PC-9 (cell line): ENCODE measurements at regions not wholly inside any gene's neighbourhood (a gene's known extent, or its start where the extent isn't known, plus 50 kb on each side); places are given as distances from the start of the nearest gene placed in this dataset.

Experiments used
- EZH2 ChIP-seq: fragments of 200-600 bp; sonication (generic); IDR thresholded peaks from 2 replicates; pipeline ENCODE4 v1.8.0; 2017; ENCODE audit warnings: antibody characterized with exemption, low read depth
- TF ChIP-seq, protein P1 (sequence below): fragments of 200-600 bp; sonication (generic); conservative IDR thresholded peaks from 2 replicates; pipeline ENCODE4 v1.6.1; 2017; ENCODE audit warnings: mixed run types, antibody characterized with exemption, mild to moderate bottlenecking, moderate library complexity

GRCh38 chr20:54308804-54309203 is 100.9 kb downstream of the PFDN4 start:
- TF ChIP-seq, protein P1, sequence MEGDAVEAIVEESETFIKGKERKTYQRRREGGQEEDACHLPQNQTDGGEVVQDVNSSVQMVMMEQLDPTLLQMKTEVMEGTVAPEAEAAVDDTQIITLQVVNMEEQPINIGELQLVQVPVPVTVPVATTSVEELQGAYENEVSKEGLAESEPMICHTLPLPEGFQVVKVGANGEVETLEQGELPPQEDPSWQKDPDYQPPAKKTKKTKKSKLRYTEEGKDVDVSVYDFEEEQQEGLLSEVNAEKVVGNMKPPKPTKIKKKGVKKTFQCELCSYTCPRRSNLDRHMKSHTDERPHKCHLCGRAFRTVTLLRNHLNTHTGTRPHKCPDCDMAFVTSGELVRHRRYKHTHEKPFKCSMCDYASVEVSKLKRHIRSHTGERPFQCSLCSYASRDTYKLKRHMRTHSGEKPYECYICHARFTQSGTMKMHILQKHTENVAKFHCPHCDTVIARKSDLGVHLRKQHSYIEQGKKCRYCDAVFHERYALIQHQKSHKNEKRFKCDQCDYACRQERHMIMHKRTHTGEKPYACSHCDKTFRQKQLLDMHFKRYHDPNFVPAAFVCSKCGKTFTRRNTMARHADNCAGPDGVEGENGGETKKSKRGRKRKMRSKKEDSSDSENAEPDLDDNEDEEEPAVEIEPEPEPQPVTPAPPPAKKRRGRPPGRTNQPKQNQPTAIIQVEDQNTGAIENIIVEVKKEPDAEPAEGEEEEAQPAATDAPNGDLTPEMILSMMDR = no peak
- TF ChIP-seq EZH2 = no peak
